HuH-7 (cell line): ENCODE measurements at regions not wholly inside any gene's neighbourhood (a gene's known extent, or its start where the extent isn't known, plus 50 kb on each side); places are given as distances from the start of the nearest gene placed in this dataset.
A peak's percentile ranks its signal among the peaks of the same experiment; 100 is the strongest.
"Not testable (repeated sequence)": the region's sequence is repeated elsewhere in the genome, so short reads cannot be mapped to it uniquely, and the experiment has no call there.

Experiments used
- DNase-seq: peaks from one replicate; pipeline ENCODE4 v3.0.0; 2011; ENCODE audit warnings: low spot score

- no peak for DNase-seq
These were observed 256.0 kb upstream of the FANCL start for GRCh38 chr2:58497168-58497567.

GRCh38 chr2:58495806-58496205 lies 254.7 kb upstream of the FANCL start:
- DNase-seq: no peak

GRCh38 chr2:58494071-58494501 lies 253.0 kb upstream of the FANCL start:
- DNase-seq: no peak

- no peak for DNase-seq
These were observed 243.5 kb upstream of the FANCL start for GRCh38 chr2:58484629-58485028.

DNA sequence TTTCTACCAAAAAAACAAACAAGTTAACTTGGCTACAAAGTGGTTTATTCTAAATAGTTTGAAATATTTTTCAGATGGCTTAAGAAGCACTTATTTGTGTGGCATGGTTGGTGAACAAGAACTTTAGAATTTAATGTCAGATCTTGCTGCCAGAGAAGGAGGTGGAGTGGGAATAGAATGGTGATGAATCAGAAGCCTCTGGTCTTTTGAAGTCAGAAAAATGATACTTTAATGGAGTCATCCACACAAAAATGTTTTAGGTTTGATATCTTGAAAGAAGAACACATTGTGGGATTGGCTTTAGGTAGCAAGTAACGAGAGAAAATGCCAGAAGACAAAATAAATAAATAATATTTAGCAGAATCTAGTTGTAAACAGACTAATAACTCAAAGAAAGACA lies 243.1 kb upstream of the FANCL start:
- no peak for DNase-seq

DNA sequence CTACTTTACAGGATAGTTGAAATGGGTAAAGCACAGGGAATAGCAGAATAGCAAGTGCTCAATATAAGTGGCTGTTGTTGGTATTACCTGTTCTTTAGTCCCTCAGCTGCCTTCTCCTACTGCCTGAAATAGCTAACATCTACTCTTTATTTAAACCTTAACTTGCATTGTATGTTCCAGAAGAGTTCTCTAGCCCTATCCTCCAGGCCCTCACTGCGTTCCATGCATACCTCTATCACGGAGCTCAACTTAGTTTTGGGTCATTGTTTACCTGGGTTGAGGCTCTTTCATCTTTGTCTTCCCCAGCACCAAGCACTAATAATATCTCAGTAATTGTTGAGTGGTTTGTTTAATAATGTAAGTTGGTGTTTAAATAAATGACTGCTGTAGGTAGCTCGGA lies 242.2 kb upstream of the FANCL start:
- no peak for DNase-seq

DNA sequence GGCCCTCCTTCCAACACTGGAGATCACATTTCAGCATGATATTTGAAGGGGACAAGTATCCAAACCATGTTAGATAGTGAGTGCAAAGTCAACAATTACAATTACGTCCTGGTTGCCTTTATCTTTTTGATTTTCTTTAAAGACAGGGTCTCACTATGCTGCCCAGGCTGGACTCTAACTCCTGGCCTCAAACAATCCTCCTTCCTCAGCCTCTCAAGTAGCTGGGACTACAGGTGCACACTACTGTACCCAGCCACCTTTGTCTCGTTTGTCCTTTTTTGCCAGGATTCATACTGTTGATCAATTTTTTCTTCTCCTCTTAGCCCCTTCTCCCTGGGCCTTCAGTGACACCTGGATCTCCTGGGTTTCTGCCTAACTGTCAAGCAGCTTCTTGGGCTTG lies 240.5 kb upstream of the FANCL start:
- no peak for DNase-seq

DNA sequence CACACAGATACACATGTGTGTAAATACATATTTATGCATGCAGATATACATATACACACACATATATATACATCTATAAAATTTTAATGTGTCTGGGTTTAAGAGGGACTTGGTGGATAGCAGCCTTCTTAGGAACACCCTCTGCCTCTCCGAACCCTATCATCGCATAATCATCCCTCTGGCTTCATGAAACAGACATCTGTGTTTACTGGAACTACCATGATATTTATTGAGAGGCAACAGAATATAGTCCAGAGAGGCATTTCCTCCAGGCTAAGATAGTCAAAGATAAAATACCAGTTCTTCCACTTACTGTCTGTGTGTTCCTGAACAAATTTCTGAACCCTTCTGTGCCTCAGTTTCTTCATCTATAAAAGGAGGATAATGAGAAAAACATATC lies 239.0 kb upstream of the FANCL start:
- no peak for DNase-seq

- no peak for DNase-seq
These were observed 238.5 kb upstream of the FANCL start for GRCh38 chr2:58479535-58480140.

- DNase-seq: no peak
These were observed 235.4 kb upstream of the FANCL start for GRCh38 chr2:58476556-58476955.

DNA sequence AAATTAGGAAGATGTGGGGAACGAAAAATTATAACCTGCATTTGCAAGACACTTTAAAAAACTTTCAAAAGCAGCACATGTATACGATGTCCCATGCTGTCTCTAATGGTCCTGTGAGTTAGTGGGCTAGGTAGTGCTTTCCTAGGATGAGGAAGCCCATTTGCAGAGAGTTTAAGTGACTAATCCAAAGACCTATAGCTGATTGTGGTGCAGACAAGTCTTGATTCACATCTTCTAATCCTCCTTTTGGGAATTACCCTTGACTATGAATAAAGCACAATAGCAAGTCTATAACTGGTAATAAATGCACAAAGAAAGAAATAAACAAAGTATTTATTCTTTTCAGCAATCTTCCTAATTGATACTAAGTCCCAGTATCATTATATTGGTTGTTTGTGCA lies 234.6 kb upstream of the FANCL start:
- DNase-seq: no peak

DNA sequence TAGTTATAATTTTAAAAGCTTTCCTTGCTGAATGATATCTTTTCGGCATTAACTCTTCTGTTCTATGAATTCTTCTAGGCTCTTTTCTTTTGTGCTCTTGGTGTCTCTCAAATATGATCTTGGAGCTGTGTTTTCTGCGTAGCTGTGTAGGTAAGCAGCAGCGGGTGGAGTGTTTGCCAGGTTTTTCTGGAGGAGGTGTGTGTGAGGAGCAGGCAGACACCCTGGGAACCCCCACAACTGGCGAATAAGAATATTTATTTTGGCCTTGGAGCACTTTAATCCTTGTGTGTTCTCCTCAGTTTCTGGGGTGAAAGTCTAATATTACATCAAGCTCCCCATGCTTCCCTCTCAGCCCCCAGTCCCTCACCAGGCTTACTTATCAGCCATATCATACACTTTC lies 232.0 kb upstream of the FANCL start:
- no peak for DNase-seq

DNA sequence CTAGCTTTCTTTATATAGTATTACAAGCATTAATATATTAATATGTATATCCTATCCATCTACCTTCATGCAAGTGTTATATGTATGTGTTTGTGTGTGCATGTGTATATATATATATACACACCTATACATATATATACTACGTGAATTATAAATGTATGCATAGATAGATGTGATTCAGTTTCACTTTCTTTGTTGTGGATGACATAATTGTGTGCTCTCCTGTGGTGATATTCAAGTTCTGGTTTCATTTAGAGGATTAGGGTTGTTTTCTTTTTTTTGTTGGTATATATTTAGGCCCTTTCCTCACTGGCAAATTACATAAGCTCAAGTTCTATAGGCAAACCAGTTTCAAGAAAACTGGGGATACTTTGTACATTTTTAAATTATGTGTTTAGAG lies 225.7 kb upstream of the FANCL start:
- no peak for DNase-seq

DNA sequence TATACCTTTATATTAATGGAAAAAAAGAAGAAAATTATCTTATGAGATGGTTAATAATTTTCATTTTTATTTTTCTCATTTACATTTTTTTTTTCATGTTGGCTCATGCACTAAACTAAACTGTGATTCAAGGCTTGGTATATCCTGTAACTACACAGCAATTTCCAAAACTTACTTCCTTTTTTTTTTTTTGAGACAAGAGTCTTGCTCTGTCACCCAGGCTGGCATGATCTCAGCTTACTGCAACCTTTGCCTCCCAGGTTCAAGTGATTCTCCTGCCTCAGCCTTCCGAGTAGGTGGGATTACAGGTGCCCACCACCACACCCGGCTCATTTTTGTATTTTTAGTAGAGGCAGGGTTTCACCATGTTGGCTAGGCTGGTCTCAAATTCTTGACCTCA lies 224.9 kb upstream of the FANCL start:
- DNase-seq: not testable (repeated sequence)

GRCh38 chr2:58460670-58461069 lies 219.5 kb upstream of the FANCL start:
- no peak for DNase-seq

DNA sequence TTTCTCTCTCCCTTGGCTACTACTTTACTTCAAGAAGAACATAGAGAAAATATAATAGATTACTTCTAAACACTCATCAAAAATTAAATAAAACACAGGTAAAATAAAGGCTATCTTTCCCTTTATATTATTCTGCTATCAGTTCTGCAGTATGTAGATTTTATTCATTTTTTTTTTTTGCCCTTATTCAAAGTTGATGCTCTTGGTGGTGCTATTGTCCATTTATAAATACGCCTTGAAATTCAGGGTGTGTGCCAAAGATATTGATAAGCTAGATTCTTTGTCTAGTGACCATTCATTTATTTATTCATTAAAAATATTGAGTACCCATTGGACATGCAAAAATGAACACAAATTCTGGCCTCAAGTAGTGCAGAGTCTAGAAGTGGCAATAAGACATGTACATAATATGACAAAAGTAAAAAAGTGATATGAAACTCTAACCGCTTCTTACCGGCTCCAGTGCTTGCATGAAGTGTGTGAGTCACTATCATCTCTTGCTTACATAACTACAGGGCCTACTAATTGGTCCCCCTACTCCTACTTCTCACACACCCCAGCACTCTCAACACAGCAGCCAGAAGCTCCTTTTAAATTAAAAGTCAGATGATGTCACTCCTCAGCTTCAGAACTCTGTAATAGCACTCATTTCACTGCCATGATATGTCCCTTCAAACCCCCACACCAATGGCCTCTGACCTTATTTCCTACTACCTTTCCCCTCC lies 208.3 kb upstream of the FANCL start:
- DNase-seq: no peak

- no peak for DNase-seq
These were observed 207.7 kb upstream of the FANCL start for GRCh38 chr2:58448845-58449244.

GRCh38 chr2:58448065-58448507 lies 207.0 kb upstream of the FANCL start:
- DNase-seq: peak; percentile 38

DNA sequence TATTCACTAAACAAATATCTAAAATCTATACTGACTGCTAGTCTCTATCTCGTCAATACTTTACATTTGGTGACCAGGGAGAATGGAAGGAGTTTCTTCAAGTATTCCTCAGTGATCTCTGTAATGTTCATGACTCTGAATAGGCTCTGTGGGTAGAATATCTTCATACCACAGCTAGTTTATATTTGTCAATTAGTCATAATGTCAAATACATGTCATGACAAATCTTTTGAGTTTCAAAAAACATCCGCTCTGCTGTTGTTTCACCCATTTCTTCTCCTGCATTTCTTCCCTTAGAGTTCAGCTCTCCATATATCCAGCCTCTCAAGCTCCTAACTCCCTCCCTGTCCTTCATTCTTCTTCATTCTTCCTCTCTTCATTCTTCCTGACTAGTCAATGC lies 206.5 kb upstream of the FANCL start:
- no peak for DNase-seq

GRCh38 chr2:58441643-58442042 lies 200.5 kb upstream of the FANCL start:
- DNase-seq: no peak

GRCh38 chr2:58436872-58437271 lies 195.7 kb upstream of the FANCL start:
- no peak for DNase-seq

DNA sequence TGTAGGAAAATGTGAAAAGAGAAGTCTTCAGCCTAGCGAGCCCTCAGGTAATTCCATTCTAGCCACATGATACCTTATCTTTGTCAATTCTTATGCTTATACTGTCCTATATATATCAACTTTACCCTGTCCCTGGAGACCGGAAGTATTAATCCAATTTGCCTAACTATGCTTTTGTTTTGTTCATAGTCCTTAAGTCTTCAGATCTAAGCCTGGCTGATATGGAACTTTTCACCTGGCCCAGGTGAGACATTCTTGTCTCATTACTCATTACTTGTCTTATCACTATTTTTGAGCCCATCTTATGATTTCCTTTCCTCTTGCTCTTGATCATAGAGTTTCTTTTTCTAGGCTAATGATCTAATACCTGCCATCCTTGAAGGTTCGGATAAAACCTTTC lies 194.1 kb upstream of the FANCL start:
- no peak for DNase-seq

DNA sequence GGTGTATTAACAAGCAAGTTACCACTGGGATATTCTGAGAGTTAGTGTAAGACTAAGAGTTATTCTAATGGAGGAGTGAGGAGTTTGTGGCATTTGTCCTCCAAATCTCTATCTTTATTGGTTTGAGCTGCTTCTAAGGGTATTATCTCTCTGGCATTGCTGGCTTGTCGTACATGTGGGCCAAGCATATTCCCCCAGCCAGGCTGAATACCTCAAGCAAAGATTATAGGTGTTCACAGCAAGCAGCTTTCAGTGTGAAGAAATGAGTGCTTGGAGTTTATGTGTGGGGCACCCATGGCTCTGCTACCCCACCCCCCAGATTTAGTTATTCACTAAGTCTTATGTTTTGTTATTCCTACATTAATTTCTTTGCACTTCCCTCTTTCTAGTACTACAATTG lies 193.6 kb upstream of the FANCL start:
- no peak for DNase-seq
